Stimulated activated CD4-positive, alpha-beta T cell treated with anti-CD3 and anti-CD28 coated beads, Interleukin-4, amount 100 ng/mL, for 1 hour (primary cell): ENCODE measurements at regions not wholly inside any gene's neighbourhood (a gene's known extent, or its start where the extent isn't known, plus 50 kb on each side); places are given as distances from the start of the nearest gene placed in this dataset.

Experiments
- DNase-seq: peaks from one replicate; pipeline ENCODE4 v3.0.0-alpha.2; 2020

DNA sequence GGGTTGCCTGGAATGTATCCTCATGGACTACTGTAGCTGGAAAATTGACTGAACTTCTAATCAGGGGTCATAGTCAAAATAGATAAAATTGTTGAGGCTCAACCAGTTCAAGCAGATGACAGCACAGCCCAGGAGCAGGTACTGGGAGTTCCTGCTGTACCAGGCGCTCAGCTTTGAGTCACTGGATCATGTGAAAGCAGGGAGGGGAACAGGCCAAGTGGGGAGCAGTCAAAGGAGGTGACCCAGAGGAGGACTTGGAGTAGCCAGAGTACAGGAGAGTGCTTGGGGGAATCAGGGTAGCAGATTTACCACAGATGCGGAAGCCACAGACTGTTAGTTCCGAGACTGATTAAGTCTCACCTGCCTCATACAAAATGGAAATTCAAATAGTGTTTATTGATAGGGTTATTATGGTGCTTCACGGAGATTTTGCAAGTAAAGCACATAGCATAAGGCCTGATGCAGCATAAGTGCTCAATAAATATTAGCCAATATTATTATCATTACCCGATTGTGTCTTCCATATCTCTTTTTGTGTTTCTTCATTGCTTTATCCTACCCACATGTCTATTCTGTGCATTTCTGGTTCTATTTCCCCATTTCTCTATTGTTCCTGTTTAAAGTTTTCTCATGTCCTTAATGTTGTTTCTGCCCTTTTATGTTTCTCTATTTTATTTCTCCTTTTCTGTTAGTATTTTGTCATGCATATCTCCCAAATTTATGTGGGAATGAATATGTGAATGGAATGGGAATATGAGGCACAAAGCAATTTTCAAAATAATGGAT lies 369.2 kb upstream of the MCTP2 start:
- no peak for DNase-seq

GRCh38 chr15:93861413-93861812 lies 369.9 kb upstream of the MCTP2 start:
- DNase-seq = no peak

DNA sequence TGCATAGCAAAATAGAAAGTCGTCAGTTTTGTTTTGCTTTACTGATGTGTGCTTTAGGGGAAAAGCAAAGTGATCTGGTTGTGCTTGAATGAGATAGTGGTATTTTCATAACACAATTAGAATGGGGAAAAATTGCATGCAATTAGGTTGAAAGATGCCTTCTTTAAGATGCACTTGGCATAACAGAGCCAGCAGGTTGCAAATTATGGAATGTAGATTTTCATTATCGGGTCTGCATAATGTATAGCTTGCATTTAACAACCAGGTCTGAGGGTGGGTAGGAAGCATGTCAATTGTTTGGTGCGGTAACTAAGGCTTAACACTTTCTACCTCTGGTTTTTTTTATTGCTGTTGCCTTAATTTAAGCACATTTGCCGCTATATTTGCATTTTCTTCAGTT lies 370.7 kb upstream of the MCTP2 start:
- DNase-seq = no peak

GRCh38 chr15:93859176-93859575 lies 372.2 kb upstream of the MCTP2 start:
- DNase-seq = no peak

- DNase-seq = no peak
Observed at GRCh38 chr15:93855181-93855826, 376.1 kb upstream of the MCTP2 start.

DNA sequence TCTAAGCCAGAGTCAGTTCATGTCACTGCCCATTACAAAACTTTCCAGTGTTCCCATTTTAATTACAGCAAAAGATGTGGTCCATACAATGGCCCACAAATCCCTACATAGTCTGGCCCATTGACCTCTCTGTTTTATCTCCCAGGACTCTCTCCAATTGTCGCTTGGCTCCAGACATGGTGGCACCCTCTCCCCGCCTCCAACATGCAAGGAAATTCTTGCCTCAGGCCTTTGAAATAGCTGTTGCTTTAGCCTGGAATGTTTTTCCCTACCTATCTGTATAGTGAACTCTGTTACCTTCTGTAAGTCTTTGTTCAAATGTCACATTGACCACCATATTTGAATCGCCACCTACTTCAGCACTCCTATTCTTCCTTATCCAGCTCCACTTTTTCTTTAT lies 377.3 kb upstream of the MCTP2 start:
- no peak for DNase-seq

DNA sequence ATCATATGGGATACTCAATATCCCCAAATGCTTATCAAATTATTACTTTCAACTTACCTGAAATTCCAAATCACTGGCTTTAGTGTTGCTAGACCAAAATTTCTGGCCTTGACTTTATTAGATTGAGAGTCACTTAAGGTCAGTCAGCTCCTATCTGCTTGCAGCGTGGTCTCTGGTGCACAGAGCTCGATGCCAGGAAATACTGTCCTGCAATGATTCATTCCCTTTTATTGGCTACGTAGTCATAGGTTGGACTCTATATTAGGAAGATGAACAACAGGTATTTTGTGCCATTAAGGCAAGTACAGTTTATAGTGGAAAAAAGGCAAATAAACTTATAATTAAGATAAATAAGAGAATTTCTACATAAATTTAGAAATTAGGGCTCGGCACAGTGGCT lies 378.6 kb upstream of the MCTP2 start:
- no peak for DNase-seq

DNA sequence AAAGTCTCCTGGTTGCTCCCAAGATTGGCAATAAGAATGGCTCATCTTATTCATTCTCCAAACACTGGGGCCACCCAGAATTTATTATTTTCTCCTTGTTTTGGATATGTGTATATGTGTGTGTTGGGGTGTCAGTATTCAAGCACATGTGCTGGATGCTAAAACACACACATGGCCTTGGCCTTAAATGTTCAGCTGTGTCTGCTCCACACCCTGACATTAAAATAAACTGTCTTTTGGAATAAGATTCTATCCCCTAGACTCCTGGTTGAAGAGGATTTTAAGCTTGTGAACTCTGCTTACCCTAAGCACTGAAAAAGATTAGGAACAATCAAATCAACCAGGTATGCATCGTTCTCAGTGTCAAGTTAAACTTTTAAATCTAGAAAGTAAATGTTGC lies 382.9 kb upstream of the MCTP2 start:
- DNase-seq = no peak

DNA sequence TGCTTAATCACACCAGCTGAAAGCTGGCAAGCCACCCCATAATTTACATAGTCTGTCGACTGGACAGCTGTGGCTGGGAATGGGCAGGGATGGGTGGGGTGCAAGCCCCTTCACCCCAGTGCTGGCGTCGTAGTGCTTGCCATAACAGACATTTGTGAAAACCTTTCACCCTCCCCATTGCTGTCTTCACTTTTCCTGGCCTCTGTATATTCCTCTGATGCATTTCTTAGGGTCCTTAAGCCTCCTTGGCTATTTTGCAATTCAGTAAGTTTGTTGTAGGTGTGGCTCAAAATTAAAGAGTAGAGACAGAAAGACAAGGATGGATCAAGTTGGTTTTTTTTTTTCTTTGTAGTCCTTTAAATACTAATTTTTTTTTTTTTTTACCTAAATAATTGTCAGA lies 383.3 kb upstream of the MCTP2 start:
- no peak for DNase-seq

GRCh38 chr15:93846148-93846547 lies 385.2 kb upstream of the MCTP2 start:
- no peak for DNase-seq

DNA sequence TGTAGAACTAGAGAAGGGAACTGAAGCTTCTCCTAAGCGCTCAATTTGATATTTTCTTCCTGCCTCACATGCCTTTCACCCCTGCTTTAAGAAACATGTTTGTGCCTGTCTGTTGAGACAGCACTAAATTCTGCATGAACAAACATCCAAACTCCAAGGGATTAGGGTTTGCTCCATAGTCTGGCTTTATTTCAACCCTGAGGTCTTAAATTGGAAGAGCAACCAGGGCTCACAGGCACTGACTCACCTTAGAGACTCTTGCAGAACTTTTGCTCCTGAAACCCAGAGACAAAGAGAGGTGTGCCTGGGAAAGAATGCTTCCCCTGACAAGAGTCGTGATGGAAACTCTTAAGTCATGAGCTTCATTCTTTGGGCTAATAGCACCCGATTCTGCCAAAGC lies 393.9 kb upstream of the MCTP2 start:
- DNase-seq = no peak

- DNase-seq = no peak
Observed at GRCh38 chr15:93835344-93835743, 396.0 kb upstream of the MCTP2 start.

DNA sequence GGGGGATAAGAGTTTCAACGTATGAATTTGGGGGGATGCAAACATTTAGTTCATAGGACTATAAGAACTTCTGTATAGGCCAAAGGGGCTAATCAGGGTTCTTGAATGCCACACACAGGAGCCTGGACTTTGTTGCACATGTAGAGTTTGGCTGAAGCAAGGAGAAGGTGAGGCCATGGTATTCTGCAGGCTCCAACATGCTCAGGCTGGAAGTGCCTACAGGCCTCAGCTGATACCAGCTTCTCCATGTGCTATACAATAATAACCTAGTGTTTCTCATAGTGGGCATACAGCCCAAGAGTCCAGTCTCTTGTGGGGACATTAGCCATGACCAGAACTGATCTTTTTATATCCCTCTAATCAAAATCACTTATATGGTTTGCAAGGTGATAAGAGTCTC lies 399.7 kb upstream of the MCTP2 start:
- DNase-seq = no peak

- no peak for DNase-seq
Observed at GRCh38 chr15:93830221-93831080, 400.9 kb upstream of the MCTP2 start.

GRCh38 chr15:93829115-93829870 lies 402.1 kb upstream of the MCTP2 start:
- DNase-seq = no peak

DNA sequence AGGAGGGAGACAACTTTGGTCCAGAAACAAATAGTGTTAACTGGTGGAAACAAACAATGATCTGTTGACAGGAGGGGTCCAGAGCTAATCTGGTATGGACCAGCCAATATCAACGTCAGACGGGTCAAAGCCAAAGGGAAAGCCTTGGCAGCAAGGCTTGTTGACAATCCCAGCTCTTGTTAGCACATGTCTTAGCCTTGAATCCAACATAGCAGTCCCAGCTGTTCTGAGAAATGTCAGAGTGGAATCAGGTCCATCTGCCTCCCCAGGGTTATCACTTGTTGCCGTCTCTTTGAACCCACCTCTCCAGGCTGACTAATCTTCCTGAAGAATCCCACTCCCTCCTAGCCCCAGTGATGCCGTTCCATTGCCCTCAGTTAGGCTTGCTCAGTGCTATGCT lies 404.6 kb upstream of the MCTP2 start:
- DNase-seq = no peak

DNA sequence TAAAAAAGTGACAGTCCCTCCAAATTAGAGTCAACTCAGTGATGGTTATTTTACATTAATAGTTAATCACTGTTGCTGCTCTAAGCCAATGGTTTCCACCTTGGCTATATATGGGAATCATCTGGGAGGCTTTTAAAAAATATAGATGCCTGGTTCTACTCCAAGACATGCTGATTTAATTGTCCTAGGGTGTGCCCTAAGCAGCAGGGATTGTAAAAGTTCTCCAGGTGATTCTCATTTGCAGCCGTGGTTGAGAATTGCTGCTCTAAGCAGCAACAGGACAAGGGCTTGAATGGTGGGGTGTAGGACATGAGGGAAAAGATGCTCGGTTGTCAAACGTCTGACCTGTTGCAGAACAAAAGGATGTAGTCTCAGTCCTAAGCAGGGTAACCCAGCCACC lies 405.1 kb upstream of the MCTP2 start:
- DNase-seq = no peak

DNA sequence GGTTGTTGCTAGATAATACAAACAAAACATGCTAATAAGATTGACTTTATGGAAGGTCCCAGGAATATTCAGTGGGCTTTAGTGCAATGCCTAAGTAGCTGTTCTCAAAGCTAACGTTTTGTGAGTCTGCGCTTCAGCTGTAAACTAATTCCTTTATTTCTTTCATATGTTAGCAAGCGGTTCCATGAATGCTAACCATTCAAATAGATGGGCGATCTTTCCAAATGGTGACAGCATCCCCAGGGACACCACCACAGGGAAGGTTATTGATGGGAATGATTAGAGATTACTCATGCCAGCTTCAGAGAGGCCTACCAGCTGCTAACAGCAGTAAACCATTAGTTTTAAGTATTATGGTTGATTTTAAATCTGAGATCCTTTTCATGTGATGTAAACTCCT lies 405.7 kb upstream of the MCTP2 start:
- DNase-seq = no peak

GRCh38 chr15:93823971-93824913 lies 407.1 kb upstream of the MCTP2 start:
- no peak for DNase-seq

- DNase-seq = no peak
Observed at GRCh38 chr15:93820566-93820965, 410.8 kb upstream of the MCTP2 start.

DNA sequence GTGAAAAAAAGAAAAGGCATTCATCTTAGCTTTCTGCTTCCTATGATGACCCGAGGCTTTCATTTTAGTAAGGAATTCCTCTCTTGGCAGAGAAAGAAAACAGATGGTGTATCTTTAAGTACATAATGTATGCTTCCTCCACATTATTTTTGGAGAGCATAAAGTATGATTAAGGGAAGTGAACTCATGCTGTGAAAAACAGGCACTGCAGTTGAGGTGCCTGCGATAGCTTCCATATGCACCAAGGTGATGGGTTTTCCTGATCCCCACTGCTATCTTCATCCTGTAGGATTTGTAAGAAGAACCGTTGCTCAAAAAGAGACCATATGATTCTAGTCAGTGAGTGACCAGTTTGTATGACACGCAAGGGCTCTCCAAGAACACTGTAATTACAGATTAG lies 411.5 kb upstream of the MCTP2 start:
- no peak for DNase-seq

DNA sequence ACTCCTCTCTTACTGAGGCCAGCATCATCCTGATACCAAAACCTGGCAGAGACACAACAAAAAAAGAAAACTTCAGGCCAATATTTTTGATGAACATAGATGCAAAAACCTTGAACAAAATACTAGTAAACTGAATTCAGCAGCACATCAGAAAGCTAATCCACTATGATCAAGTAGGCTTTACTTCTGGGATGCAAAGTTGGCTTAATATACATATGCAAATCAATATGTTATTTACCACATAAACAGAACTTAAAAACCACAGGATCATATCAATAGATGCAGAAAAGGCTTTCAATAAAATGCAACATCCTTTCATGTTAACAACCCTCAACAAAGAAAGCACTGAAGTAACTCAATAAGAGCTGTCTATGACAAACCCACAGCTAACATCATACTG lies 414.5 kb upstream of the MCTP2 start:
- no peak for DNase-seq
